ENCODE measurements at regions not wholly inside any gene's neighbourhood (a gene's known extent, or its start where the extent isn't known, plus 50 kb on each side); places are given as distances from the start of the nearest gene placed in this dataset.
"Not testable (repeated sequence)": the region's sequence is repeated elsewhere in the genome, so short reads cannot be mapped to it uniquely, and the experiment has no call there.

DNA sequence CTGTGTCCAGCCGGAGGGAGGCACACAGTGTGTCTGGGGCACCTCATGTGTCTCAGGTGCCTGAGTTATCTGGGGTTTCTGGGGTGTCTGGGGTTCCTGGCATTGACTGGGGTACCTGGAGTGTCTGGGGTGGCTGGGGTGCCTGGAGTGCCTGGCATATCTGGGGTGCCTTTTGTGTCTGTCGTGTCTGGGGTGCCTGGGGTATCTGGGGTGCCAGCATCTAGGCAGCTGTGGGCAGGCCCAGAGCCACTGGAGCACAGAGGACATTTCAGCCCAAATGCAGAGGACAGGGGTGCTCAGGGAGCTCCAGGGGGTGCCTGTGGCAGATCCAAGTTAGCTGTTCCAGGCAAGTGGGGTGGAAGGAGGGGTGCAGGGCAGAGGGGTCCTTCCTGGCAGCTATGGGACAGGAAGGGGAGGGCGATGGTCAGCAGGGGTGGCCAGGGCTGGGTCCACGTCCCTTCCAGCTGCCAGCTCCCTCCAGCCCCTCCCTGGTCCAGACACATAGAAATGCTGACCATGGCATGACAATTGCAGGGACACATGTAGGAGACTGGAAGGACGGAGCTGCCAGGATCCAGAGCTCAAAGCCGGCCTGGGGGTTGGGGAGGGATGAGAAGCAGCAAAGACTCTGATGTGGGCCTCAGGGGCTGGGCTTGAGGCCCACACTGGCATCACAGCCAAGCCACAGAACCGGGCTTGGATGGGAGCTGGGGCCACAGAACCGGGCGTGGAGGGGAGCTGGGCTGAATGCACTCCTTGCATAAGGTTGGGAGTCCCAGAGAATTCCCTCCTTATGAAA is 133.0 kb downstream of the BRD1 start:
- no peak for DNase-seq

DNA sequence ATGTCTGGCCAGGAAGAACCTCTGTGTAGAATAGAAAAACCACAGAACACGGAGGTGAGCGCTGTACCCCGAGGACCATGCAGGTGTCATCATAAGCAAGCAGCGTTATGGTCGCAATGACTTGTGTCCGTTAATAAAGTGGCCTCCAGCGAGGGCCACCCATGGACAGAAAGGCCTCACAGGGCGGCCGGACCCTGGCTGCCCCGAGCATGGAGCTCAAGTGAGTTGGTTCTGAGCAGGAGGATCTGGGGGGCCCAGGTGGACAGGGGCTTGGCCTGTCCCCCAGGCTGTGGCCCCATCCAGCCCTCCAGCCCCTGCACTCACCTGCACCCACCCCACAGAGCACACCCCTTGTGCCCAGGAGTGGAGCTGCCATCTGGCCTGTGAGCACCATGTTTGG is 133.8 kb downstream of the BRD1 start:
- no peak for DNase-seq

DNA sequence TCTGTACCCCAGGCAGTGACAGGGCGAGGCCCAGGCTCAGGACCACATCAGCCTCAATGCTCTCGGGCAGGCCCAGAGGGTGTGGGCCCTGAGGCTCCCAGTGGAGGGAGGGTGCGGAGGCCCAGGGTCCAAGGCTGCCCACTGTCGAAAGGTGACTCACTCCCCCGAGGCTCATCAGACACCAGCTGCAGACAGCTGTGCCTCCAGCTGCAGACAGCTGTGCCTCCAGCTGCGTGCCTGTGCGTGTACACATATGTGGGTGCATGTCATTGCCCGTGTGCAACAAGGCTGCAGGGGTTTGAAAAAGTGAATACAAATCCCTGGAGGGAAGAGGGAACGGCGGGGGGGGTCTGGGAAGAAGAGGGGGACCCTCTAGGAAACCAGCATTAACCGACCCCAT is 134.3 kb downstream of the BRD1 start:
- DNase-seq = no peak

DNA sequence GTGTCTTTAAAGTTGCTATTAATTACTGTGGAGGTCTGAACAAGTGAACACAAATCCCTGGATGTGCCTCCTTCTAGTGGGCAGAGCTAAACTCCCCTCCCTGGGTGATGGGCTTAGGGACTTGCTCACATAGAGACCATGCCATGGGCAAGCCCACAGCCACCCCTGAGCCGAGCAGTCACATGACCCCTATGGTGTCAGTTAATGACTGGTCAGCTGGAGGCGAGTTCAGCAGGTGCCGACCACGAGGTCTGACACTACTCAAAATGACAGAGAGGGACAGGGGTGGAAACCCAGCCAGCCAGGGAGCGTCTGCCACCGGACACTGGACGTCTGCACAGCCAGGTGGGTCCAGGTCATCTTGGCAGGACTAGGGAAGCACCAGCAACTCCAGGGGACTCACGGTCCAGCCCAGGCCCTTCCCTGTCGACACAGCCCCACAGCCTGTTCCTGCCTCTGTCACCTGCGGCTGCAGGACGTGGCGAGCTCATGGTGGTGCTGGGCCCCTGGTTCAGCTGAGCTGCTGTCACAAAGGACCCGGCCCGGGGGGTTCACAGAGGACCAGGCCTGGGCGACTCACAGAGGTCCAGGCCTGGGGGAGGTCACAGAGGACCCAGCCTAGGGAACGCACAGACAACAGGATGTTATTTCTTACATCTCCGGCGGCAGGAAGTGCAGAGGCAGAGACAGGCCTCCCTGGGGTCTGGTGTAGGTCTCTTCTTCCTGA is 135.0 kb downstream of the BRD1 start:
- DNase-seq = no peak

DNA sequence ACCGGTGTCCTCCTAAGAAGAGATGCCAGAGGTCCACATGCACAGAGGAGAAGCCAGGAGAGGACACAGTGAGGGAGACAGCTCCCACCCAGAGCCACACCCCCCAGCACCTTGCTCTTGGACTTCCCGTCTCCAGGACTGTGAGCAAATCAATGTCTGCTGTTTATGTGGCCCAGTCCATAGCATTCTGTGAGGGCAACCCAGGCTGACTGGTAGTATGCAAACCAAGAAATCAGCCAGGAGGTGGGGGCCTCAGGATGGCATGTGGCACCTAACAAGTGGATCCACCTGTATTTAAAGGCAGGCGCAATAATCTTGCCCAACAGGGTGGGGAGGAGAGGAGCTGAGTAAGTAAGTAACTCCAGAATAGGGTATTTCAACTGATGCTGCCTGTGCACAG is 136.4 kb downstream of the BRD1 start:
- DNase-seq = no peak

DNA sequence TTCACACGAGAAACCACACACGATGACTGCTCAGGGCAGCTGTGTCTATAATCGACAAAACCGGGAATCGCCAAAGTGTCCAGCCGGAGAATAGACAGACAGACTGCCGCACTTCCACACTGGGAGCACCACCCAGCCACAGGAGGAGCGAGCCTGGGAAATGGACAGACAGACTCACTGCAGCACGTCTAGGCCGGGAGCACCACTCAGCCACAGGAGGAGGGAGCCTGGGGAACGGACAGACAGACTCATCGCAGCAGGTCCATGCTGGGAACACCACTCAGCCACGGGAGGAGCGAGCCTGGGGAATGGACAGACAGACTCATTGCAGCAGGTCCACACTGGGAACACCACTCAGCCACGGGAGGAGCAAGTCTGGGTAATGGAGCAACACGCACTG is 137.2 kb downstream of the BRD1 start:
- no peak for DNase-seq

DNA sequence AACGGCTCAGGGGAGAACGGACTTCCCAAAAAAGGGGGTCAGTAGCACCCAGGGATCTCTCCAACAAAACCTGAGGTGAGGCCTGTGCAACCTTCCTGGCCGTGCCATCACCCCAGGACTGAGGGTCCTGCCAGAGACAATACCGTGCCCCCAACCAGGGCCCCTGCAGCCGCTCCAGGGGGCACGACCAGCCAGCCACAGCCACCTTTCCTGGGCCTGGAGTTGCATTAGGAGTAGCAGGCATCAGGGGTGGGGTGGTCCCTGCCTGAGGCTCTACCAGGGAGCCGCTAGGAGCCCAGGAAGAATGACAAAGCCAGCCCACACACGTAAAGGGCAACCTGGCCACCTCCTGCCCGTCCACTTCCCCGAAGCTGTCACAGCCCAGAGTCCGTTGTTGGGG is 137.8 kb downstream of the BRD1 start:
- DNase-seq = no peak

DNA sequence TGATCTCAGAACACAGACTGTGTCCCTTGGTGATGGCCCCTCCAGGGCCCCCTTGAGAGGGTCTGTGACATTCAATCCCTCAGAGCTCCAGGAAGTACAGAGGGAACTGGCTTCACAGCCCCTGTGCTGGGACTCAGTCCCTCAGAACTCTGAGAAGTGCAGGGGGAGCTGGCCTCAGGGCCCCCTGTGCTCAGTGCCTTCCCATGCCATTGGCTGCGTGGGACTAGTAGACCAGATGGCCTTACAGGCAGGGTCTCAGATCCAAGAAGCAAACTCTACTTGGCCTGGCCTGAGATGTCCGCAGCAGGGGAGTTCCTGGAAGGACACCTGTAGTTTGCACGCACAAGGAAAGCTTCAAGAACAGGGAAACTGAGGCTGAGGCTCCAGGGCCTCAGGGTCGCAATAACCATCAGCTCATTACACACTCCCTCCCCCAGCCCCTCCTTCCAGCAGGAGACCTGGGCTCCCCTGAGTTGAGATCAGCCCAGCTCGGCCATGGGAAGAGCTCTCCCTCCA is 138.4 kb downstream of the BRD1 start:
- no peak for DNase-seq

DNA sequence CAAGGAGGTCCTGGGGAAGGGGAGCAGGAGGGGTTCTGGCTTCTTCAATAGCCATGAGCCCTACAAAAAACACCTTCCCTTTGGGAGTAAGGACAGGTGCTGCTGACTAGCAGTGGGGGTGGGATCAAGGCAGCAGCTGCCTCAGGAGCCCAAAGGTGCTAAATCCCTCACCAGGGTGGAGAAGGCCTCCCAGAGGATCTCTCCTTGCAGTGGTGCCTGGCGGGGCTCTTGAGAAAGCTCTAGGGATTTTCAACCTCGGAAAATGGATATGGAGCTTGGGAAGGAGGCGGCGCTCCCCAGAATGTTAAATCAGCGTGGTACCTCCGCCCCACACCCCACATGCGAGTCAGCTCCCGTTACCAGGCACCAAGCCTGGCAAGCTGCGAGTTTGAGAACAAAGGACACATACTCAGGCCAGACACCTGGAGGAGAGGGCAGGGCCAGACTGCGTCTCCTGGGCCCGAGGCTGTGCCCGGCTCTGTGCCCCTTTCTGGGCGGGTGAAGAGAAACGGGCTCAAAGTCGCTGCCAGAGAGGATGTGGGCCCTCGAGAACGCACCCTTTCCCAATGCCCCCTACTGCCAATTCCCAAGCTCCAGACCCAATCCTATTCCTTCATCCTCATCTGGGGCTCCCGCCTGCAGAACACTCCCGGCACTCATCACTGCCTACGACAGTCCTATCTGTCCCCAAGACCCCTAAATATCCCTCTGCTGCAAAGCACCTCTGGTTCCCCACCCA is 139.0 kb downstream of the BRD1 start:
- no peak for DNase-seq

DNA sequence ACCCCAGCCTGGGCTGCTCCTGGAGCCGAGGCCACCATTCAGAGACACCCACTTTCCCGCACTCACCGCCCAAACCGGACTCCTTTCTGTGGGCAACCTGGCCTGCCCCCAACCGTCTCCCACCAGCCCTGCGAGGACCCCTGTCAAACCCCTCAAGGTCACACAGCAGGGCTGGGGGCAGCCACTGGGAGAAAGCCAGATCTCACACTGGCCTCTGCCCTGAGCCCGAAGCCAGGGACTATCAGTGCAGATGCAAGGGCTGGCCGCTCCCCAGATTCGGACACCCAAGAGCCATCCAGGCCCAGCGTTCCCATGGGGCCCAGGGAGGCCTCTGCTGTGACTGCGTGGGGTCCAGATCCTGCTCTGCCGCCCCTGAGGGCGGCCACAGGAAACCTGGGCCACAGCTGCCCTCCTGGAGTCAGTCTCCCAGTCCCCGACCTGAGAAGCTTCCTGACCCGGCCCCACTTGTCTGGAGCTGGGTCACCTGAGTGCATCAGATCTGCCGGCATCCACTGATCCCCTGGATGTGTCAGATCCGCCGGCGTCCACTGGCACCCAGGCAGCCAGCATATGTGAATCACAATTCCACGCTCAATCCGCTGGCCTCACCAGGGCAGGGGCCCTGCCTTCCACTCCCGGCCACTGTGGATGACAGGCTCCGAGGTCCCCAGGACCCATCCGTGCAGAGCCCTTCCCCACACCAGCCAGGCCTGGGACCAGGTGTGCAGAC is 139.7 kb downstream of the BRD1 start:
- no peak for DNase-seq

DNA sequence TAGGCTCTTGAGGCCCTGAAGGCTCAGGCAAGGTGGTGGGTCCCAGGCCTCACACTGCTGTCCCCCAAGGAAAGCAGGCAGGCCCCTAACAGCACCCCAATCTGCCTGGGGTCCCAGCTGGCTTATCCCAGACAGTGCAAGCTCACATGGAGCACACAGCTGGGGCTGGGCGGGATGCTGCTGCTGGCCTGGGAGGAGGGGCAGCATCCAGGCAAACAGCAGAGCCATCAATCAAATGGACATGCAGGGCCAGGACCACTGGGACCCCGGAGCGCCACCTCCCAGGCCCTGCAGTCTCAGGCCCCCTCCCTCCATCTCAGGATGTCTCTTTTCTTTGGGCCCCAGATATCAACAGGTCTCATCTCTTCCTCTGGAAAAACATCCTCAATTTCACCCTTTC is 140.3 kb downstream of the BRD1 start:
- DNase-seq = no peak

DNA sequence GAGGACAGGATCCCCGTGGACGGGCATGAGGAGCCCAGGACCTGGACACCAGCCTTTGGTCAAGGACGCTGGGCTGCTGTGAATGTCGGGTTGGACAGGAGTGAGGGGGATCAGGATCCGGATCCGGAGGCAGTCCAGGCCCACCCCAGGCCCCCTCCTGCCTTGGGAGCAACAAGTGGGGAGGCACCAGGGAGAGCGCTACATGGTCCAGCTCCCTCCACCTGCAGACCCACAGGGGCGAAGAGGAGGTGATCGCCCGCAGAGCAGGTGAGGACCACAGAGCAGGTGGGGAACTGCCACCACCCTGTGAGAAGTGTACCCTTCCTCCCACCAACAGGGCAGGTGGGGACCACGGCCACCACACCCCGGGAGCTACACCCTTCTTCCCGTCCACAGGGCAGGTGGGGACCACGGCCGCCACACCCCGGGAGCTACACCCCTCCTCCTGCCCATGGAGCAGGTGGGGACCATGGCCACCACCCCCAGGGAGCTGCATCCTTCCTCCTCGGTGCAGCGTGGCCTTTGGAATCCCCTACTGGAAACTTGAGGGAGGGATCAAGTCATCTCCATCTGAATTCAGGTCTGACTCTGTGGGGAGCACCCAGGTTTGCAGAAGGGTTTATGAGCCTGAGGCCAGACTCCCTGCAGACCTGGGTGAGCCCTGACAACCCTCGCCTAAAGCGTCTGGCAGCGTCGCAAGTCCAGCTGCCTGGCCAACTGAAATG is 141.0 kb downstream of the BRD1 start:
- DNase-seq = no peak

DNA sequence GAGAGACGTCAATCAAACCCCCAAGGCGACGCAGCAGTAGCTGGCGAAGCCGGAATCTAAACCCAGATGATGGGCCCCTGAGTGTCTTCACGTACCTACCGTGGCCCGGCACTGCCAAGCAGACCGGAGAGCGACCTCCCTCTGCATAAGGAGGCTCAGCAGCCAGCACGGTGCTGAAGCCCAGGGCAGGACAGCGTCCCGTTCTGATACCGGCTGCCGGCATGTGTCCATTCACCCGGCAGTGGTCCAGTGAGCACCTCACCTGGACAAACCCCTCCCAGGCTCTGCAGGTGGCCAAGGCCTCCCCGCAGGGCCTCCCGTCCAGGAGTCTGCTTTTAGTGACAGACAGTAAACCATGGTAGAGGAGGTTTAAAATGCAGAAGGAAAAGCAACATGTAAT is 142.0 kb downstream of the BRD1 start:
- DNase-seq = no peak

DNA sequence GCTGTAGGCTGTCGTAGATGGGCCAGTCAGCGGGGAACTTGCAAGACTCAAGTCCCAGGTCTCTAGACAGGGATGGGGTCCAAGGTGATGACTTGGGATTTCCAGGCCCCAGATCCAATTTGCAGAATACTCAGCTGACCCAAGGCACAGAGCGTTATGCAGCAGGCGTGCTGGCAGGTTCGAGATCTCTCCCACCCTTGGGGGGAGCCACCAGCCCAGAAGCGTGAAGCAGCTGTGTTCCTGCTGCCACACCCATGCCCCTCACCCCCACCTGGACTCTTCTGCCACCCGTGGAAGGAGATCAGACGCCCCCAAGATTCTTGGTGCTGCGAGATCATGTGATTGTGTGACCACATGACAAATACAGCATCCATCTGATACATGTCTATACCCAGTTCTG is 142.6 kb downstream of the BRD1 start:
- DNase-seq = no peak

DNA sequence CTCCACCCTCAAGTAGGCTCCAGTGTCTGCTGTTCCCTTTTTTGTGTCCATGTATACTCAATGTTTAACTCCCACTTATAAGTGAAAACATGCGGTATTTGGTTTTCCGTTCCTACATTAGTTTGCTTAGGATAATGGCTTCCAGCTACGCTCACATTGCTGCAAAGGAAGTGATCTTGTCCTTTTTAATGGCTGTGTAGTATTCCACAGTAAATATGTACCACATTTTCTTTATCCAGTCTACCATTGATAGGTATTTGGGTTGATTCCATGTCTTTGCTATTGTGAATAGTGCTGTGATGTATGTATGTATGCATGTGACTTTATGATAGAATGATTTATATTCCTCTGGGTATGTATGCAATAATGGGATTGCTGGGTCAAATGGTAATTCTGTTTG is 144.6 kb downstream of the BRD1 start:
- no peak for DNase-seq

DNA sequence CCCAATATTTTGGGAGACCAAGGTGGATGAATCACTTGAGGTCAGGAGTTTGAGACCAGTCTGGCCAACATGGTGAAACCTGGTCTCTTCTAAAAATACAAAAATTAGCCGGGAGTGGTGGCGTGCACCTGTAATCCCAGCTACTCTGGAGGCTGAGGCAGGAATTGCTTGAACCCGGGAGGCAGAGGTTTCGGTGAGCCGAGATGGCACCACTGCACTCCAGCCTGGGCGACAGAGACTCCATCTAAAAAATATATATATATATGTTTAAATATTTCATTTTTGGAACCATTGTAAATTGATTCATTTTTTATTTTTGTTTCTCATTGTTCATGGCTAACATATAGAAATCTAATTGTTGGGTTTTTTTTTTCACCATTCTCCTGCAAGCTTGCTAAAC is 146.9 kb downstream of the BRD1 start:
- DNase-seq = not testable (repeated sequence)

DNA sequence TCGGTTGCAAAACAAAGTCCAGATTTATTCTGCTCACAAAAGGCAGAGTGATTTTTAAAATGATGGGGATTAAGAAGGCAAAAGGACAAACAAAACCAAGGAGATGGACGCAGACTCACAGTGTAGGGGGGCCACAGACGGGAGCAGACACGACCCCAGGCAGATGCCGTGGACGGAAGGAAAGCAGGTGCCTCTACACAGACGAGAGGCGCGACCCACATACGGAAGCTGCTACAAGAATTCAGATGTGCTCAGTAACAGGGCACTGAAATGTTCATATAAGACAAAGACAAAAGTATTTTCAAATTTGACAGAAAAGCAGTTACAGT is 148.9 kb downstream of the BRD1 start:
- DNase-seq = no peak

DNA sequence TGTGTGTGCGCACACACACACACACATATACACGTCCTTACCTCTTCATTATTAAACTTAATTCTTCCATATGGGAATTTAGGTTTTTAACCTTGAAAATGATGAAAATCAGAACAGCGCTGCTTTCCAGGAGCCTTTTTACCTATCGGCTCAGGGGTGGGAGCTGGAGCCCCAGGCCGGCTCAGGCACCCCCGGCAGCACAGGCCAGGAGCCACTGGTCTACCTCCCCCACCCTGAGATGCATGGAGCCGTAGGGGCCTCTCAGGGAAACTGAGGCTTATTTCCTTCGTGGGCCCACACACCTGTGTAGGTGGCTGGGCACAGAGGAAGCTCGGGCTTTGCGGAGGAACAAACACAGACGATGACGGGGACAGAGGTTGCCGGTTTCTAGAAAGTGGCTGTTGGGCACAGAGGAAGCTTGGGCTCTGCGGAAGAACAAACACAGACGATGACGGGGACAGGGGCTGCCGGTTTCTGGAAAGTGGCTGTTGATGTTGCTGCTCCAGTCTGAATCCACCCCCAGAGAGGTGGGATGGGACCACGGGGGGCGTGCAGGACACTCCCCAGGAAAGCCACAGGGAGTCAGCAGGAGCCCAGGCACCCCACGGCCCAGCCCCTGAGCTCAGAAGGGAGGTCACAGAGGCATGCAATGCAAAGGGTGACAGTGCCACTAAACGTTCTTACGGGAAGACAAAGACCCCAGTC is 149.4 kb downstream of the BRD1 start:
- DNase-seq = no peak

DNA sequence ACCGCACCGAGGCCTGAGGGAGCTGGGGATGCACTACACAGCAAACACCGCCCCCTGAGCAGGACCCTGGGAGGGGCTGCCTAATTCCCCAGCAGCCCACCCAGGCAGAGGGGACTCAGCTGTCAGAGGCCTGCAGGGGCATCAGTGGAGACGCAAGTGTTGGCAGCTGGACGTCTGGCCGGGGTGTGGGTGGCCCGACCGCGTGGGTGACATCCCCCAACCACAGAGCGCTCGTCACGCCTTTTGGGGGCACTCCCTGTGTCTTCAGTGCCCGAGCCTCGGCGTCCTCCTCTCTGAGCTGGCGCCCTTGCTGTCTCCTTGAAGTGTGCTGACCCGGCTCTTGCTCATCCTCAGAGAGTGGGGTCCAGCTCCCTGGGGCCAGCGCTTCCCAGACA is 150.2 kb downstream of the BRD1 start:
- no peak for DNase-seq

DNA sequence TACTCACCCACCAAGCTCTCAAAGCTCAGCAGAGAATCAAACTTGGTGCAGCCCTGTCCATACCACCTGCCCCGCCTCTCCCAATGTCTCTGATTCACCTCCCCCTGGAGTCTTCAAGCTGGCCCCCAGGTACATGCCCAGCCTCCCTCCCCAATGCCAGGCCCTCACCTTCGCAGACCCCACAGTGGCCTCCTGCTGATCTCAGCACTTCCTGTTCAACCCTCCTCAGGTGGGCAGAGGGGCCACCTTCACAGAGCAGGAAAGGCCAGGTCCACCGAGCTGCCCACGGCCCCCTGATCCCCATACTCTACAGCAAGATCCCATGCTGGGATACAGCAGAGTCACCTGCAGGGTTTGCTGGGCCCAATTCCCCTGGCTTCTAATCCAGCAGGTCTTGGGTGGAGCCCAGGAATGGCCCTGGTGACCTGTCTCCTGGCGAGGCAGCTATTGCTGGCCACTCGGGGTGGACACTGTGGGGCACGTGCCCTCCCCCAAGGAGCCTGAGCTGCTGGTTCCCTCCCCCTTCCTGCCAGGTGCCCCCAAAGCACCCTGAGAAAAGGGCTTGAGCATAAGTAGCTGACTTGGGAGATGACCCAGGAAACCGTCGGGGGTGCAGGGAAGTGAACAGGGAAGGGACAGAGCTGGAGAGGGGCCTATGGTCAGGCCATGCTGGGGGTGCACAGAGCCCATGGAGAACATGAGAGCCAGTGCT is 150.7 kb downstream of the BRD1 start:
- no peak for DNase-seq

DNA sequence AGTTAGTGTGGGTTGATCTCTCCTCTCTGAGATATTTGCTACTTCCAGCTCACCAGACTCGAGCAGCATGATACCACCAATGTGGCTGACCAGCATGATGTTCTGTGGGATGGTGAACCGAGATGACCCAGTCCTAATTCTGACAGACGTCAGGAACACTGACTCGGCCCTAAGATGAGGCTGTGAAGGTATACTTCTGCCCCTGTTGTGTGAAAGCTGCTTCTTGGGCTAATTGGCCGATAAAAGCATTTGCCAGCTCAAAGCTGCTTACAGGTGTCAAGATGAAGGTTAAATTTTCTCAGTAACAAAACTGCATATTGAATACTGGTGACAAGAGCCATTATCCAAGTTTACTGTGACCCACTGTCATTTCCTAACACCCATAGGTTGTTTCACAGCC is 151.4 kb downstream of the BRD1 start:
- no peak for DNase-seq

All from CD4-positive, alpha-beta T cell treated with Interleukin-21 for 1 hour (primary cell).